HG03039 (cell line): ENCODE measurements at regions not wholly inside any gene's neighbourhood (a gene's known extent, or its start where the extent isn't known, plus 50 kb on each side); places are given as distances from the start of the nearest gene placed in this dataset.
"Not testable (repeated sequence)": the region's sequence is repeated elsewhere in the genome, so short reads cannot be mapped to it uniquely, and the experiment has no call there.

Experiments used
- ATAC-seq: cut with Tn5 transposase; IDR thresholded peaks from one replicate; pipeline ENCODE4 v1.9.1; 2021; ENCODE audit warnings: mild to moderate bottlenecking, moderate library complexity; ENCODE audit not compliant: unreplicated experiment

DNA sequence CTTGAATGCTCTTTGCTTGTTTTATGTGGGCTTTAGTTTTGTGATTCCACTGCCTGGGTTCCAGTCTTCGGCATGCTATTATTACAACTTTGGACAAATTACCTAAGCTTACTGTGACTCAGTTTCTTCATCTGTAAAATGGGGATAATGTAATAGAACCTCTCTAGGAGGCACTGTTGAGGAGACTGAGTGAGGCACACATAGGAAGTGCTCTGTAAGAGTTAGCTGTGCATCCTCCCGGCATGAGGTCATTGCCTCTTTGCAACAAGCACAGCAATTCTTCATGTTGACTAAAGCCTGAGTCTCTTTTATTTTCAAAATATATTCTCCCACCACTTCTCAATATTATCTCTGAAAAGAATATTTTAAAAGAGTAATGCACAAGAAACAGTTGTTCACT, 227.4 kb downstream of the DLEU7 start:
- no peak for ATAC-seq

DNA sequence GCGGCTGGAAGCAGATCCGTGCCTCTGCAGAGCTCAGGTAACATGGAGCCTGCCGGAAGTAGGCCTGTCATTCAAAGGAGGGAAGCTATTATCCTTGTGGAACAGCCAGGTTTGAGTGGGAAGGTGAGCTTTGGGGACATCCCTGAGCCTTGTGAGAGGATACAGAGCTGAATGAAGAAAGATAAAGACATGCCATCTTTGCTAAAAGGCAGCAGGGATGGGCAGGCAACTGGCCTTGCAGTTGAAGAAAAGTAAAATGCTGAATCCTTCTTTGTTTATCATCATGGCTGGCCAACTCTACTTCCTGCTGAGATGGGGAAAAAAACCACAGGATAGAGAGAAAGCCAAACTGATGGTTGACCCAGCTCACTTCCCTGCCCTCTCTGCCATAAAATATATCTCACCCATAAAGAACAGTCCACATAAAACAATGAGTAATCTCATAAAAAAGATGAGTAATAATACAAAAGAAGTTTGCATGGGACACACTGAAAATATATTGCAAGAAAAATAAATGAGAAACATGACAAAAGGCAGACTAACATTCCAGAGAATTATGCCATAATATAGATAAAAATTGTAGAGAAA, 226.3 kb downstream of the DLEU7 start:
- no peak for ATAC-seq

DNA sequence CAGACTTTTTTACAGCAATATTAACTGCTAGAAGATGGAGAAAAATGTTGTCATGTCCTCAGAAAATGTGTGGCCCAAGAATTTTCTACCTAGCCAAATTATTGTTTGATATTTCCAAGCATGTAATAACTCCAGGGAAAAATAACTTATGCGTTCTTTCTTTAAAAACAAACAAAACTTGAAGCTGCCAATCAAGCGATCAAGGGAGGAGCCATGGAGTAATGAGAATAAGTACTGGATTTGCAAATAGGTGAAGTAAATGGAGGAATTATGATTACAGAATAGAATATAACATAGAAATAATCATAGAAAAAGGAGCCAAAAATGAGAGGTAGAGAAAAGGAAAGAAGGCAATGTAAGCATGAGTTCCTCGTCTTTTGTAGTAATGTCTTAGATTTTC, 225.3 kb downstream of the DLEU7 start:
- ATAC-seq: no peak

DNA sequence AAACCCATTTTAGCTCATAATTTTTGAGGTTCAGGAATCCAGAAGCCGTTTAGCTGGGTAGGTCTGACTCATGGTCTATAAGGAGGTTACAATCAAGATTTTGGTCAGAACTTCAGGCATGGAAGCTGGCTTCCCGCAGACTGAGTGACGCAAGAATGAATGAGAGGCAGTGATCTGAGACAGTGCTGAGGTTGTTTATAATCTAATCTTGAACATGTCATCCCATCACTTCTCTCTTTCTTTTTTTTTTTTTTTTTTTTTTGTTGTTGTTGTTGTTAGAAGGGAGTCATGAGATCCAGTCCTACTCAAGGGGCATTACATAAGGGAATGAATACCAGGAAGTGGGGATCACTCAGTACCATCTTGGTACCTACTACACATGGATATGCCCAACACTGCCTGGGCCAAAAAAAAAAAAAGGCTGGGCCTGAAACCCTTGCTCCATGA, 217.4 kb downstream of the DLEU7 start:
- no peak for ATAC-seq

GRCh38 chr13:50627111-50627510, 216.4 kb downstream of the DLEU7 start:
- ATAC-seq: no peak

DNA sequence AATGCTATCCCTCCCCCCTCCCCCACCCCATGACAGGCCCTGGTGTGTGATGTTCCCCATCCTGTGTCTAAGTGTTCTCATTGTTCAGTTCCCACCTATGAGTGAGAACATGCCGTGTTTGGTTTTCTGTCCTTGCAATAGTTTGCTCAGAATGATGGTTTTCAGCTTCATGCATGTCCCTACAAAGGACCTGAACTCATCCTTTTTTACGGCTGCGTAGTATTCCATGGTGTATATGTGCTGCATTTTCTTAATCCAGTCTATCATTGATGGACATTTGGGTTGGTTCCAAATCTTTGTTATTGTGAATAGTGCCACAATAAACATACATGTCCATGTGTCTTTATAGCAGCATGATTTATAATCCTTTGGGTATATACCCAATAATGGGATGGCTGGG, 215.0 kb downstream of the DLEU7 start:
- ATAC-seq: not testable (repeated sequence)

DNA sequence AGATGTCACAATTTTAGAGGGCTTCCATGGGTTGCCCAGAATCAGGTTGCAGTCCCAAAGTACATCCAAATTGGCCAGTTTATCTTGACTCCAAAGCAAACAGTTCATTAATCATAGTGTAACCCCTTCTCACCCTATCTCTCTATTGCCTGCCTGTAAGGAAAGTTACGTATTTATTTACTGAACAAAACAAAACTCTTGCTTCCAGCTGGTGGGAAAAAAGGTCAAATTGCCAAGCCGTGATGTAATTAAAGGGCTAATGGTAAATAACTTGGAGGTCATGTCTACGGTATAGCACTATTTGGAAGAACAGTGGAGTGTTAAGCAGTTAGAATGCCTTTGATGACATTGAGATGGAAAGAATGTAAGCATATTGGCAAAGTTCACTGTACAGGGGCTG, 214.0 kb downstream of the DLEU7 start:
- no peak for ATAC-seq

DNA sequence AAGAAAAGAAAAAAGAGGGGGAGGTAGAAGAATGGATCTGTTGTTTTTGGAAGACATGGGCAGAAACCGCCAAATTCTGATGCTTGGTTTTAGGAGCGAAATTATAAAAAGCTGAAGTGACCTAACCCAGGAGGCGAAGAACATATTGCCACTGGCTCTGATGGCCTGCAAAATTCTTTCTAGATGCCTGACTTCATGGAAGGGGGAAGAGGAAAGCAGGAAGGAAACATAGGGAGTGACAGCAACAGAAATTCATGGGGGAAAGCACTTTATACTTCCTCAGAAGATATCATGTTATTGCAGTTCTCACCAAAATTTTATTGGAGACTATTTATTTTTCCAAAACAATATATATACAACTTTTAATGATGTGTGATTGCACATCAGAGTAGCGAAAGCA, 213.5 kb downstream of the DLEU7 start:
- ATAC-seq: no peak

DNA sequence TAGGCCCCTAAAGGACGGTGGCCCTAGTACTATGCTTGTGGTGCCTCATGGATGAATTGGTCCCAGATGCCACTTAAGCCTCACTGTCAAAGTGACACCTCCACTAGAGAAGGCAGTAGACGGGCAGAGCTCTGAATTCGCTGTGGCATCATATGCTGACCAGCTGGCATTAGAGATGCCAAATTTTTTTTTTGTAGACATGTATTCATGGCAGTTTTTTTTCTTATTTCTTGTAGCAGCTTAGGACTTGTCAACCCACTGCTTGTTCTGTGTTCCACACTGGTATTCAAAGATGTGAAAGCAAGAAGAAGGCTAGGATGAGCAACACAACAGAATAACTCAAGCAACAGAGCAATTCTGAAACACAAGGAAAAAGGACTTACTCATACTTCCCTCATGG, 212.5 kb downstream of the DLEU7 start:
- ATAC-seq: no peak

GRCh38 chr13:50634339-50634738, 209.2 kb downstream of the DLEU7 start:
- no peak for ATAC-seq

GRCh38 chr13:50635504-50635903, 208.0 kb downstream of the DLEU7 start:
- peak; percentile 44 for ATAC-seq

GRCh38 chr13:50636007-50636704, 207.3 kb downstream of the DLEU7 start:
- peak; percentile 77 for ATAC-seq

DNA sequence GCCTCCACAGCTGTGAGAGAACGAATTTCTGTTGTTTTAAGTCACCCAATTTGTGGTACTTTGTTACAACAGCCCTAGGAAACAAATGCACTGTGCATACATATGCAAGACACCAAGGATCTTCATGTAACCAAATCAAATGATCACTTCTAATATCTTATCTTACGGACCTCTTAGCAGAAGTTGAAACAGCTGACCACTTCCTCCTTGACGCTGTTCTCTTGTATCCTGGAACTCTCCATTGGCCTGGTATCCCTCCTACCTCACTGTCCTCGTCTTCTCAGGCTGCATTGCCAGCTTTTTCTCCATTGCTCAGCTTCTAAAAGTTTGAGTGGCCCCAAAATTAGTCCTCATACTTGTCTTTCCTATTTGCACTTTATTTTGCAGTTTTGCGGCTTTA, 200.4 kb downstream of the DLEU7 start:
- no peak for ATAC-seq

DNA sequence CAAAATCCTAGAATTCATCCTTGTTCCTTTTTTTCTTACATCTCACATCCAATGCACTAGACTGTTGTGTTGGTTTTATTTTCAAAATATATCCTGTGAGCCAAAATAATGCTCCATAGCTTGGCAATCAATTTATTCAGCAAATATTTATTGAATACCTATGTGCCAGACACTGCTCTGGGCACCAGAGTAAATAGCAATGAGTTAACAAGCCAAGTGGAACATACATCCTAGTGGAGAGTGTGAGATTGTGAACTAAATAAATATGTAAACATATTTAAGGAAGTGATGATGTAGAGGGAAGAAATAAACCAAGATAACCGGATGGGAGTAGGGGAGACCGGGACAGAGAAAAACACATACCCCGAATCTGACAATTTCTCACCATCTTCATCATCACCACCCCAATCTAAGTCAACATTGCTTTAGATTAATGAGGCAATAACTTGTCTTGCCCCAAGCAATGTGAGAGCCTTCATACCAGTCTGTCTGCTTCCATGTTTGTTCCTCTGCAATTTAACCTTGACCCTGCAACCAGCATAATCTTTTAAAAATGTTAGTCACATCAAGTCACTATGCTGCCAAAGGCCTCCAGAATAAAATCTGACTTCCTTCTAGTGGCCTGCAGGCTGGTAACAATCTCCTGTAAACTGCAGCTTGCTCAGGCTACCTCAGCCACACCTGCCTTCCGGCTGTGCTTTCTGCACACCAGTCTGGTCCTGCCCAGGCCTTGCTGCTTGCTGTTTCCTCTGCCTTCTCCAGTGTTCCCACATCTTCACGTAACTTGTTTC, 199.2 kb downstream of the DLEU7 start:
- no peak for ATAC-seq

DNA sequence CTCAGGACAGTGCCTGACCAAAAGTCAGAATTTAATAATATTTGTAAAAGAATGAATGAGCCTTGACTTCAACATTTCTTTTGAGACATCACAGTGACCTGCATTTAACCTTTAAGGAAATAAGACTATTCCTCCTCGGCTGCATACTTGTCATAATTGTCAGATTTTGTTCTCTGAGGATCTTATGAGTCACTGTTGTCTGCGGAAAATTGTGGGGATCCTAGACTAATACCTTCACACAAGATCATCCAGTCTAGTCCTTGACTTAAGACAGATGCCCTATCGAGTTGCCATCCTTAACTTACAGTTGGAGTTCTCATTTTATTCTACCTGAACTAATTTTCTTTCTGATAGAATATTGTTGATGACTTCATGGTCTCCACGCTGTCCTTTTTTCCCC, 198.4 kb downstream of the DLEU7 start:
- no peak for ATAC-seq

GRCh38 chr13:50646070-50646469, 197.4 kb downstream of the DLEU7 start:
- ATAC-seq: no peak

DNA sequence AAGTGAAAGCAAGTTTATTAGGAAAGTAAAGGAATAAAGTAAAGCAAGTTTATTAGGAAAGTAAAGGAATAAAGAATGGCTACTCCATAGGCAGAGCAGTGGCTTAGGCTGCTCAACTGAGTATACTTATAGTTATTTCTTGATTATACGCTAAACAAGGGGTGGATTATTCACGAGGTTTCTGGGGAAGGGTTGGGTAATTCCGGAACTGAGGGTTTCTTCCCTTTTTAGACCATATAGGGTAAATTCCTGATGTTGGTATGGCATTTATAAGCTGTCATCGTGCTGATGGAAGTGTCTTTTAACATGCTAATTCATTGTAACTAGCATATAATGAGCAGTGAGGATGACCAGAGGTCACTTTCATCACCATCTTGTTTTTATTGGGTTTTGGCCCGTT, 194.3 kb downstream of the DLEU7 start:
- no peak for ATAC-seq

GRCh38 chr13:50650592-50651504, 192.6 kb downstream of the DLEU7 start:
- no peak for ATAC-seq

DNA sequence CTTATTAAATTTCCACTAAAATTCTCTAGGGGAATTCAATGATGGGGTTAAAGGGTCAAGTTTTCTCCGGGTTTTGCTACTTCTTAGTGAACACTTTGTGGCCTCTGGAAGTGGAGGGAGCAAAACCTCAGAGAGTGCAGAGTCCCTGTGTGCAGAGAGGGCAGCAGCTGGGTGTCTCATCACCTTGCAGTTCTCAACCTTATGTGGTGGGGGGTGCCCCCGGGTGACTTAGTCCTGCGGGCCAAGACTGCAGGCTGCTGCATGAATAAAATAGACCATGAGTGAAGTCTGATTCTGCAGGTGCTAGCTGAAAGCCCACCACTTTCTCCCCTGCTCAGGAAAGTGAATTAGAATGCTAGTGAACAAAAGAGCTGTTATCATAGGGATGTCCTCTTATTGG, 191.6 kb downstream of the DLEU7 start:
- no peak for ATAC-seq

- ATAC-seq: no peak
Observed at GRCh38 chr13:50654331-50654730, 189.2 kb downstream of the DLEU7 start.

DNA sequence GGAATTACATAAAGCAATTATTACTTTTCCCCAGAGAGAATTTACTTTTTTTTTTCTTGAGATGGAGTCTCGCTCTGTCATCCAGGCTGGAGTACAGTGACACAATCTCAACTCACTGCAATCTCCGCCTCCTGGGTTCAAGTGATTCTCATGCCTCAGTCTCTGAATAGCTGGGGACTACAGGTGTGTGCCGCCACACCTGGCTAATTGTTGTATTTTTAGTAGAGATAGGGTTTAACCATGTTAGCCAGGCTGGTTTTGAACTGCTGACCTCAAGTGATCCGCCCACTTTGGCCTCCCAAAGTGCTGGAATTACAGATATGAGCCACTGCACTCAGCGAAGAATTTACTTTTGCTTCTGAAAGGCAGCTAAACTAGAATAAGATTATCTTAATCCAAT, 181.6 kb downstream of the DLEU7 start:
- ATAC-seq: not testable (repeated sequence)
